OCI-LY3 (cell line): ENCODE measurements at regions not wholly inside any gene's neighbourhood (a gene's known extent, or its start where the extent isn't known, plus 50 kb on each side); places are given as distances from the start of the nearest gene placed in this dataset.

Source experiments
- H2AFZ ChIP-seq: fragments of 200-600, 300-600 bp; shearing (Covaris generic); 2 replicates; pipeline ENCODE4 v1.6.0; 2014; ENCODE audit warnings: antibody characterized with exemption, low read depth, low read length
- H3K27ac ChIP-seq: fragments of 200-600, 300-600 bp; sonication (generic); 2 replicates; pipeline ENCODE4 v1.5.1; 2014; ENCODE audit warnings: mild to moderate bottlenecking, low read length, moderate library complexity, mixed read lengths
- H3K27me3 ChIP-seq: fragments of 200-600, 300-600 bp; sonication (generic); 2 replicates; pipeline ENCODE4 v1.6.1; 2014; ENCODE audit warnings: low read depth, low read length, mixed read lengths
- H3K36me3 ChIP-seq: fragments of 200-600, 300-600 bp; sonication (generic); replicated peaks from 2 replicates; pipeline ENCODE3; 2014; ENCODE audit warnings: low read depth, low read length, mixed read lengths
- H3K4me1 ChIP-seq: fragments of 300-600, 200-600 bp; sonication (generic); 2 replicates; pipeline ENCODE4 v1.6.1; 2014; ENCODE audit warnings: low read length, mixed read lengths
- H3K4me2 ChIP-seq: fragments of 200-600, 300-600 bp; sonication (generic); 2 replicates; pipeline ENCODE4 v1.6.1; 2014; ENCODE audit warnings: low read length, mixed read lengths
- H3K4me3 ChIP-seq: fragments of 300-600, 200-600 bp; sonication (generic); 2 replicates; pipeline ENCODE4 v1.5.1; 2014; ENCODE audit warnings: antibody characterized with exemption, mild to moderate bottlenecking, low read length, moderate library complexity
- H3K79me2 ChIP-seq: fragments of 300-600, 200-600 bp; shearing (Covaris generic); 2 replicates; pipeline ENCODE4 v1.6.1; 2014; ENCODE audit warnings: mild to moderate bottlenecking, low read length, mixed read lengths
- H3K9ac ChIP-seq: fragments of 300-600, 200-600 bp; shearing (Covaris generic); 2 replicates; pipeline ENCODE4 v1.6.0; 2014; ENCODE audit warnings: mild to moderate bottlenecking, low read length, moderate library complexity
- H3K9me3 ChIP-seq: fragments of 200-600, 300-600 bp; shearing (Covaris generic); 2 replicates; pipeline ENCODE4 v1.6.1; 2014; ENCODE audit warnings: low read length, mixed read lengths; ENCODE audit not compliant: insufficient read depth
- H4K20me1 ChIP-seq: fragments of 200-600, 300-600 bp; sonication (generic); 2 replicates; pipeline ENCODE4 v1.6.1; 2016; ENCODE audit warnings: low read length, mixed read lengths; ENCODE audit not compliant: insufficient read depth
- EZH2phosphoT487 ChIP-seq: fragments of 200-600 bp; shearing (Covaris generic); IDR thresholded peaks from 2 replicates; pipeline ENCODE4 v1.6.1; 2018; ENCODE audit warnings: antibody characterized with exemption, mixed run types, low read depth
- TF ChIP-seq, protein P1 (sequence below): fragments of 200-600, 300-600 bp; sonication (generic); IDR thresholded peaks from 2 replicates; pipeline ENCODE4 v1.5.1; 2014; ENCODE audit warnings: antibody characterized with exemption, low read length, low read depth

DNA sequence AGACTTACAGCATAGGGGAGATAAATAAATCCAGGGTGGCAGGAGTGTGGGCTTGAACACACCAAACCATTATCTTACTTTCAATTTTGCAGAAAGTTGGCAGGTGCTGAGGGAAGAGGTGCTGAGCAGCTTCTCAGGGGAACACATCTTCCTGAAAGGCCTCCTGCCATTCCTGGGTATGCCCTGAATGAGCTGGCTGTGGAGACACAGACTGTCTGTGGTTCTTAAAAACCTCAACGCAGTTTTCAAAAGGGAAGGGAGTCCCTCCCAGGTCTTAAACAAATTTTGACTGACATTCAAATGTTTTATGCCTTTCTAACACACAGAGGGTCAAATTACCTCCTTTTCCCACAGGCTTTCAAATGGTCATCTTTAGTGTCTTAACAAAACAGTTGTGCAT is 166.9 kb downstream of the TNFSF18 start:
- H3K9ac ChIP-seq = peak overlapping the region; percentile 36; the same call in 1 of the 2 replicates
- no peaks in the 10 kb centered on the region for H3K79me2 ChIP-seq
- peaks cover 30% of the 10 kb centered on the region for H3K4me1 ChIP-seq
- peaks cover 59% of the 10 kb centered on the region for H3K27me3 ChIP-seq
- H3K4me2 ChIP-seq = peak overlapping the region; percentile 73
- no peaks in the 10 kb centered on the region for H3K9me3 ChIP-seq
- H3K4me3 ChIP-seq = peak overlapping the region; percentile 53
- H3K36me3 ChIP-seq = no peaks in the 10 kb centered on the region
- peak overlapping the region; percentile 70 for H3K27ac ChIP-seq
- no peak for TF ChIP-seq EZH2phosphoT487
- TF ChIP-seq, protein P1, sequence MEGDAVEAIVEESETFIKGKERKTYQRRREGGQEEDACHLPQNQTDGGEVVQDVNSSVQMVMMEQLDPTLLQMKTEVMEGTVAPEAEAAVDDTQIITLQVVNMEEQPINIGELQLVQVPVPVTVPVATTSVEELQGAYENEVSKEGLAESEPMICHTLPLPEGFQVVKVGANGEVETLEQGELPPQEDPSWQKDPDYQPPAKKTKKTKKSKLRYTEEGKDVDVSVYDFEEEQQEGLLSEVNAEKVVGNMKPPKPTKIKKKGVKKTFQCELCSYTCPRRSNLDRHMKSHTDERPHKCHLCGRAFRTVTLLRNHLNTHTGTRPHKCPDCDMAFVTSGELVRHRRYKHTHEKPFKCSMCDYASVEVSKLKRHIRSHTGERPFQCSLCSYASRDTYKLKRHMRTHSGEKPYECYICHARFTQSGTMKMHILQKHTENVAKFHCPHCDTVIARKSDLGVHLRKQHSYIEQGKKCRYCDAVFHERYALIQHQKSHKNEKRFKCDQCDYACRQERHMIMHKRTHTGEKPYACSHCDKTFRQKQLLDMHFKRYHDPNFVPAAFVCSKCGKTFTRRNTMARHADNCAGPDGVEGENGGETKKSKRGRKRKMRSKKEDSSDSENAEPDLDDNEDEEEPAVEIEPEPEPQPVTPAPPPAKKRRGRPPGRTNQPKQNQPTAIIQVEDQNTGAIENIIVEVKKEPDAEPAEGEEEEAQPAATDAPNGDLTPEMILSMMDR = no peak
- H4K20me1 ChIP-seq = no peaks in the 10 kb centered on the region
- no peak overlapping the region for H2AFZ ChIP-seq

DNA sequence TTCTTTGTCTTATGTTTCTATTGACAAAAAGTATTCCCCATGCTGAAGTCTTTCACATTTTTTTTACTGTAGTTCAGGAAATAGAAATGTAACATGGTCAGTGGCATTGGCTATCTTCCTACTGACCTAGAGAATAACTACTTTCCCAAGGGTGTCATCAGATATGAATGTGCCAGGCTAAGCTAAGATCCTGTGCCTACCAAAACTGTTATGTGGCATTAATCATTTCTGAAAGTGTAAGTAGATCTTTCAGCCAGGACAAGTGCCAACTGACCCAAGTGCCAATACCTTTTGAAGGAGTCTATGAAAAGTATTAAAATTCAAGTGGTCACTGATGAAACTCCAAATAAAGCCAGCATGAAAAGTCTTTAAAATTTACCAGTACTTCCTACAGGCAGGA is 165.3 kb downstream of the TNFSF18 start:
- H2AFZ ChIP-seq = no peak overlapping the region
- H3K9ac ChIP-seq = no peak overlapping the region
- no peaks in the 10 kb centered on the region for H3K9me3 ChIP-seq
- H3K4me2 ChIP-seq = no peak overlapping the region
- H3K36me3 ChIP-seq = no peaks in the 10 kb centered on the region
- H3K79me2 ChIP-seq = no peaks in the 10 kb centered on the region
- H3K4me3 ChIP-seq = no peak overlapping the region
- no peak overlapping the region for H3K27ac ChIP-seq
- TF ChIP-seq EZH2phosphoT487 = no peak
- TF ChIP-seq, protein P1 = no peak
- peaks cover 30% of the 10 kb centered on the region for H3K4me1 ChIP-seq
- H4K20me1 ChIP-seq = no peaks in the 10 kb centered on the region
- H3K27me3 ChIP-seq = peaks cover 56% of the 10 kb centered on the region

DNA sequence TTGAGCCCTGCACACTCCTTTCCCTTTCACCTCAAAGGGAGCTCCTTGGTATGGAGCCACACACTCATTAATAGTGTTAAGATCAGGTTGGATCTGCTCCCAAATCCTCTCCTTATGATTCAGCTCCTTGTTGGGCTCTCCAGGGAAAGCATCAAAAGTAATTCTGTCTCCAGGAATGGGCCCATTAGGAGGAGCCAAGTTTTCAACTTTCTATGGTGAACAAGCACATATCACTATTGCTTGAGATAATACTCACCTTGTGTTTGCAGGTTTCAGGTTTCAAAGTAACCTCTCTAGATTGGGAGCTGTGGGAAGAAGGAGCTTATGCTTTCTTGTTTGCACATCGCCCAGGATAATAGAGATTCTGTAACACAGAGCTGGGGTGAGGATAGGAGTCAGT is 164.8 kb downstream of the TNFSF18 start:
- Histone ChIP-seq H2AFZ (no peak overlapping the region), H3K9ac (no peak overlapping the region), H3K9me3 (no peaks in the 10 kb centered on the region), H3K27ac (no peak overlapping the region), H3K27me3 (peaks cover 52% of the 10 kb centered on the region), H3K4me3 (no peak overlapping the region), H3K79me2 (no peaks in the 10 kb centered on the region), H3K4me1 (peaks cover 30% of the 10 kb centered on the region), H3K36me3 (no peaks in the 10 kb centered on the region), H4K20me1 (no peaks in the 10 kb centered on the region), H3K4me2 (no peak overlapping the region)
- TF ChIP-seq, protein P1 = no peak
- TF ChIP-seq EZH2phosphoT487 = no peak

DNA sequence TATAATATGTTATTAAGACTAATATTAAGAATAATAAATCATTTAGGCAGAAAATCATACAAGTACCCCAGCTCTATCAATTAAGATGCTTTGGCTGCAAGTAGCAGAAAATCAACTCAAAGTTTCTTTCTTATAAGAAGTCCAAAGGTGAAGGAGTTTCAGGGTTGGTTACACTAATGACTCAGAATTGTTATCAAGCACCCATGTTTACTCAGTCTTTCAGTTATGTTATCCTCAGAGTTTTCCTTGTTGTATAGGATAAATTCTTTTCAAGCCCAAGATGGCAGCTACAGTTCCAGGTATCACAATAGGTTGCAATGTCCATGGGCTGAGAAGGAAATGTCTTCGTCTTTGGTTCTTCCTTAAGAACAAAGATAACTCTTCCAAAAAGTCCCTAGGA is 163.6 kb downstream of the TNFSF18 start:
- Histone ChIP-seq H3K9me3 (no peaks in the 10 kb centered on the region), H3K4me3 (no peak overlapping the region), H3K4me2 (no peak overlapping the region), H3K4me1 (peaks cover 29% of the 10 kb centered on the region), H2AFZ (no peak overlapping the region), H3K36me3 (no peaks in the 10 kb centered on the region), H3K27me3 (peaks cover 42% of the 10 kb centered on the region), H4K20me1 (no peaks in the 10 kb centered on the region), H3K27ac (no peak overlapping the region), H3K9ac (no peak overlapping the region), H3K79me2 (no peaks in the 10 kb centered on the region)
- TF ChIP-seq, protein P1 = no peak
- no peak for TF ChIP-seq EZH2phosphoT487
